GM23248 (cell line): ENCODE measurements at regions not wholly inside any gene's neighbourhood (a gene's known extent, or its start where the extent isn't known, plus 50 kb on each side); places are given as distances from the start of the nearest gene placed in this dataset.
"Not testable (repeated sequence)": the region's sequence is repeated elsewhere in the genome, so short reads cannot be mapped to it uniquely, and the experiment has no call there.

Experiments
- DNase-seq: peaks from one replicate; pipeline ENCODE4 v3.0.0-alpha.2; 2015
- H2AFZ ChIP-seq: fragments of 200-600 bp; sonication (generic); 2 replicates; pipeline ENCODE4 v1.6.1; 2016; ENCODE audit warnings: antibody characterized with exemption
- H3F3A ChIP-seq: fragments of 200-600 bp; sonication (generic); 2 replicates; pipeline ENCODE4 v1.6.1; 2016; ENCODE audit warnings: mild to moderate bottlenecking, antibody characterized with exemption, mixed run types; ENCODE audit not compliant: insufficient read depth
- H3K27ac ChIP-seq: fragments of 200-600 bp; sonication (generic); 2 replicates; pipeline ENCODE4 v1.5.1; 2016; ENCODE audit warnings: mild to moderate bottlenecking
- H3K27me3 ChIP-seq: fragments of 200-600 bp; sonication (generic); replicated peaks from 2 replicates; pipeline ENCODE4 v1.6.1; 2016; ENCODE audit warnings: mild to moderate bottlenecking; ENCODE audit not compliant: insufficient read depth
- H3K36me3 ChIP-seq: fragments of 200-600 bp; sonication (generic); 2 replicates; pipeline ENCODE4 v1.6.1; 2016; ENCODE audit warnings: low read depth, mild to moderate bottlenecking
- H3K4me1 ChIP-seq: fragments of 200-600 bp; sonication (generic); 2 replicates; pipeline ENCODE4 v1.6.1; 2016; ENCODE audit warnings: mild to moderate bottlenecking; ENCODE audit not compliant: insufficient read depth
- H3K4me2 ChIP-seq: fragments of 200-600 bp; sonication (generic); one replicate; pipeline ENCODE4 v1.6.1; 2016; ENCODE audit warnings: mild to moderate bottlenecking; ENCODE audit not compliant: unreplicated experiment
- H3K4me3 ChIP-seq: fragments of 200-600 bp; sonication (generic); 2 replicates; pipeline ENCODE4 v1.5.1; 2016; ENCODE audit warnings: mild to moderate bottlenecking
- H3K79me2 ChIP-seq: fragments of 200-600 bp; sonication (generic); 2 replicates; pipeline ENCODE4 v1.6.1; 2016; ENCODE audit warnings: mild to moderate bottlenecking; ENCODE audit not compliant: insufficient read depth
- H3K9ac ChIP-seq: fragments of 200-600 bp; sonication (generic); 2 replicates; pipeline ENCODE4 v1.6.1; 2016; ENCODE audit warnings: mild to moderate bottlenecking
- H3K9me2 ChIP-seq: fragments of 200-600 bp; sonication (generic); 2 replicates; pipeline ENCODE4 v1.6.1; 2016; ENCODE audit warnings: mixed run types, mild to moderate bottlenecking, moderate library complexity; ENCODE audit not compliant: insufficient read depth
- H3K9me3 ChIP-seq: fragments of 200-600 bp; sonication (generic); one replicate; pipeline ENCODE4 v1.6.1; 2017; ENCODE audit warnings: low read depth
- H4K20me1 ChIP-seq: fragments of 200-600 bp; sonication (generic); 2 replicates; pipeline ENCODE4 v1.6.0; 2016; ENCODE audit not compliant: insufficient read depth
- EZH2 ChIP-seq: fragments of 200-600 bp; sonication (generic); IDR thresholded peaks from 2 replicates; pipeline ENCODE4 v1.6.1; 2018; ENCODE audit warnings: antibody characterized with exemption, mild to moderate bottlenecking; ENCODE audit not compliant: insufficient read depth, poor library complexity, severe bottlenecking
- EZH2phosphoT487 ChIP-seq: fragments of 200-600 bp; sonication (generic); IDR thresholded peaks from 2 replicates; pipeline ENCODE4 v1.6.1; 2018; ENCODE audit warnings: antibody characterized with exemption, moderate library complexity, mild to moderate bottlenecking, low read depth; ENCODE audit not compliant: insufficient read depth
- WGBS, 2 experiments: methylation state at CpG; one replicate each; pipeline ENCODE4 v1.1.6; 2015 to 2017; ENCODE audit warnings: low lambda C conversion rate in 2 of 2, low coverage in 1 of 2; ENCODE audit errors: missing lambda C conversion rate in 2 of 2; 5-methylcytosine and 5-hydroxymethylcytosine counted together
- in situ Hi-C: fragments of 300-500 bp; cut with MboI; formaldehyde crosslinking; loops from 2 replicates; pipeline ENCODE4 v1.15.0; 2020

DNA sequence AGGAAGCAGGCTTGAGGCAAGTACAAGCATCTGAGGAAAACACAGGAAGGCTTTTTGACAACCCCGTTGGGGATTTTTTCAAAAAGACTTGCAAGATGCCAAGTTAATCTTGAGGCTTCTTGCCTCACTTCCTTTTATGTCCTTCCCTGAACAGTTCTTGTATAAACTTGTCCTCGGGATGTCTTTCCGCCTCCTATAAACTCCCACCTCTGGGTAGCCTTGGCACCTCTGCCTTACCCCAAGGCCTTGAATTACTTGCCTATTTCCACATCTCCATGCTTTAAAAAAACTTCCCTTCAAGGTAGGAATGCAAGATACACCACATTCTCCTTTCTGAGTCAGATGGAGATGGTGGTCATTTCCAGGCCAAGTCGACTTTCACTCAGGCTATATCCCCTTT lies 106.4 kb upstream of the RBBP8 start:
- H3K4me3 ChIP-seq: no peak overlapping the region
- H3K36me3 ChIP-seq: no peaks in the 10 kb centered on the region
- H3K4me2 ChIP-seq: no peak overlapping the region
- 0 out of 2 replicates have a peak, but pooled peaks cover 3% of the 10 kb centered on the region for H3K9me2 ChIP-seq
- H3F3A ChIP-seq: peaks cover 31% of the 10 kb centered on the region
- DNase-seq: peak; percentile 17
- no peak overlapping the region for H2AFZ ChIP-seq
- H3K9ac ChIP-seq: no peak overlapping the region
- H3K27me3 ChIP-seq: no peaks in the 10 kb centered on the region
- peaks cover 30% of the 10 kb centered on the region for H3K4me1 ChIP-seq
- H3K27ac ChIP-seq: no peak overlapping the region
- in situ Hi-C loops: no loop called here
- WGBS, 2 experiments: 89 to 92% methylated on average over 4 of the region's 4 CpGs
- H3K9me3 ChIP-seq: no peaks in the 10 kb centered on the region
- TF ChIP-seq EZH2: no peak
- TF ChIP-seq EZH2phosphoT487: no peak
- H3K79me2 ChIP-seq: no peaks in the 10 kb centered on the region
- no peaks in the 10 kb centered on the region for H4K20me1 ChIP-seq

DNA sequence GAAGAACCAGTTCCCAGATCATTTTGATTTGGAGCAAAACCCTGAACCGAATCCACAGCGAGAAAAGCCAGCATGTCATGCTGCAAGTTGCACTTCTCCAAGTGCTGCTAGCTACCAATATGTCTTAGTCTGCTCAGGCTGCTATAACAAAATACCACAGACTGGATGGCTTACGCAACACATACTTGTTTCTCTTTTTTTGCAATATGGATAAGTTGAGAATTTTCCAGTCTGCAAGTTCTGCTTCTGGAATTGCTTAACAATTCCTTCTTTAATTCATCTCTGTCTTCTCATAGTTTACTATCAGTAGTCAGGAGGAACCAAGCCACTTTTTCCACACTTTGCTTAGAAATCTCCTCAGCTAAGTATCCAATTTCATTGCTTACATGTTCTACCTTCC lies 105.9 kb upstream of the RBBP8 start:
- no peak overlapping the region for H2AFZ ChIP-seq
- TF ChIP-seq EZH2phosphoT487: no peak
- no peak for TF ChIP-seq EZH2
- H3K79me2 ChIP-seq: no peaks in the 10 kb centered on the region
- DNase-seq: peak; percentile 37
- H3K36me3 ChIP-seq: no peaks in the 10 kb centered on the region
- H3K4me2 ChIP-seq: no peak overlapping the region
- H3K9ac ChIP-seq: no peak overlapping the region
- H3K9me2 ChIP-seq: 0 out of 2 replicates have a peak, but pooled peaks cover 3% of the 10 kb centered on the region
- H3K4me1 ChIP-seq: peaks cover 29% of the 10 kb centered on the region
- in situ Hi-C loops: no loop called here
- WGBS, 2 experiments: 96 to 99% methylated on average over 3 of the region's 3 CpGs
- no peaks in the 10 kb centered on the region for H3K9me3 ChIP-seq
- no peaks in the 10 kb centered on the region for H4K20me1 ChIP-seq
- peak overlapping the region; percentile 59 for H3K27ac ChIP-seq
- peaks cover 32% of the 10 kb centered on the region for H3F3A ChIP-seq
- H3K4me3 ChIP-seq: no peak overlapping the region
- no peaks in the 10 kb centered on the region for H3K27me3 ChIP-seq

DNA sequence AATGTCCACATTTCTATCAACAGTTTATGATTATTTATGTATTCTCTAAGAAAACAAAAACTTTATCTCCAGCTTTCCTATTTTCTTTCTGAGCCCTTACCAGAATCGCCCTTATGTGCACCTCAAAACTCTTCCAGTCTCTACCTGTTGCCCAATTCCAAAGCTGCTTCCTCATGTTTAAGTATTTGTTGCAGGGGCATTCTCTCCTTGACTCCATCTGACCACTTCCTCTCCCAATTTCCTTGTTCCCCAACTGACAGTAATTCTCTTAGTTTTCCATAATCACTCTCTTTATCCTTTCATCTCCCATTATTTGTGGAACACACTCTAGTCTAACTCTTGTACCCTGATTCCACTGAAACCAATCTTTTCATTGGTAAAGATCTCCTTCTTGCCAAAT lies 105.4 kb upstream of the RBBP8 start:
- Histone ChIP-seq H3K9me2 (0 out of 2 replicates have a peak, but pooled peaks cover 3% of the 10 kb centered on the region), H2AFZ (no peak overlapping the region), H3K36me3 (no peaks in the 10 kb centered on the region), H3K27ac (peak overlapping the region; percentile 59), H3K9me3 (no peaks in the 10 kb centered on the region), H4K20me1 (no peaks in the 10 kb centered on the region), H3K4me1 (peaks cover 24% of the 10 kb centered on the region), H3K79me2 (no peaks in the 10 kb centered on the region), H3K27me3 (no peaks in the 10 kb centered on the region), H3K4me2 (peak overlapping the region; percentile 30), H3F3A (peaks cover 26% of the 10 kb centered on the region), H3K9ac (no peak overlapping the region), H3K4me3 (no peak overlapping the region)
- 93 to 96% methylated on average over 1 of the region's 1 CpG for WGBS, 2 experiments
- TF ChIP-seq EZH2phosphoT487 (no peak), EZH2 (no peak)
- in situ Hi-C loops: no loop called here
- no peak for DNase-seq

DNA sequence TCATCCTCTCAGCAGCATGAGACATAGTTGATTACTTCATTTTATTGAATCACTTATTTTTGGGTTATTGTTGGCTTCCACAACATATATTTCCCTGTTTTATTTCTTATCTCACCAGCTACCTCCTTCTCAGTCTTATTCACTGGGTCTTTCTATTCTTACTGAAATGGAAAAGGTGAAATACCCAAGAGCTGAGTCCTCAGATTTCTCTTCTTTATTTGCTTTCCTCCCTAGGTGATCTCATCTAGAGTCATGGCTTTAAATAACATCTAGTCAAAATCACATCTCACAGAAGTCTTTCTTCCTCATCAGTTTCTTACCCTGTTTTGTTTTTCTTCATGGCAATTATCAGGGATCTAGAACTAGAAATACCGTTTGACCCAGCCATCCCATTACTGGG lies 105.0 kb upstream of the RBBP8 start:
- peak overlapping the region; percentile 30 for H3K4me2 ChIP-seq

DNA sequence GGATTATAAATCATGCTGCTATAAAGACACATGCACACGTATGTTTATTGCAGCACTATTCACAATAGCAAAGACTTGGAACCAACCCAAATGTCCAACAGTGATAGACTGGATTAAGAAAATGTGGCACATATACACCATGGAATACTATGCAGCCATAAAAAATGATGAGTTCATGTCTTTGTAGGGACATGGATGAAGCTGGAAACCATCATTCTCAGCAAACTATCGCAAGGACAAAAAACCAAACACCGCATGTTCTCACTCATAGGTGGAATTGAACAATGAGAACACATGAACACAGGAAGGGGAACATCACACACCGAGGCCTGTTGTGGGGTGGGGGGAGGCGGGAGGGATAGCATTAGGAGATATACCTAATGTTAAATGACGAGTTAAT lies 104.5 kb upstream of the RBBP8 start:
- H3K27ac ChIP-seq: peak overlapping the region; percentile 59

More for the DNA sequence above, 105.0 kb upstream of the RBBP8 start:
- Histone ChIP-seq H3K9me2 (0 out of 2 replicates have a peak, but pooled peaks cover 3% of the 10 kb centered on the region), H3K4me3 (no peak overlapping the region), H3K27me3 (no peaks in the 10 kb centered on the region), H2AFZ (no peak overlapping the region), H3K4me1 (peaks cover 22% of the 10 kb centered on the region), H4K20me1 (no peaks in the 10 kb centered on the region), H3K36me3 (no peaks in the 10 kb centered on the region), H3K27ac (peak overlapping the region; percentile 59), H3K79me2 (no peaks in the 10 kb centered on the region), H3K9me3 (no peaks in the 10 kb centered on the region), H3F3A (peaks cover 22% of the 10 kb centered on the region), H3K9ac (no peak overlapping the region)
- peak; percentile 86 for DNase-seq
- in situ Hi-C loops: no loop called here
- TF ChIP-seq EZH2phosphoT487: no peak
- WGBS, 2 experiments: 0 to 6% methylated on average over 1 of the region's 1 CpG

More for the DNA sequence above, 104.5 kb upstream of the RBBP8 start:
- H3K4me3 ChIP-seq, DNase-seq, in situ Hi-C loops, H2AFZ ChIP-seq, H3K4me2 ChIP-seq, H3K9me3 ChIP-seq, H3K9me2 ChIP-seq, H3K9ac ChIP-seq, H3K36me3 ChIP-seq, H3K27me3 ChIP-seq, H4K20me1 ChIP-seq, H3K79me2 ChIP-seq: not testable (repeated sequence)
- peaks cover 22% of the 10 kb centered on the region for H3K4me1 ChIP-seq
- H3F3A ChIP-seq: peaks cover 22% of the 10 kb centered on the region
- WGBS, 2 experiments: 75 to 83% methylated on average over 4 to 6 of the region's 6 CpGs
